GM19467 (cell line): ENCODE measurements at regions not wholly inside any gene's neighbourhood (a gene's known extent, or its start where the extent isn't known, plus 50 kb on each side); places are given as distances from the start of the nearest gene placed in this dataset.
"Not testable (repeated sequence)": the region's sequence is repeated elsewhere in the genome, so short reads cannot be mapped to it uniquely, and the experiment has no call there.

Experiments used
- ATAC-seq: cut with Tn5 transposase; IDR thresholded peaks from one replicate; pipeline ENCODE4 v1.9.1; 2021; ENCODE audit warnings: mild to moderate bottlenecking, moderate library complexity; ENCODE audit not compliant: unreplicated experiment

DNA sequence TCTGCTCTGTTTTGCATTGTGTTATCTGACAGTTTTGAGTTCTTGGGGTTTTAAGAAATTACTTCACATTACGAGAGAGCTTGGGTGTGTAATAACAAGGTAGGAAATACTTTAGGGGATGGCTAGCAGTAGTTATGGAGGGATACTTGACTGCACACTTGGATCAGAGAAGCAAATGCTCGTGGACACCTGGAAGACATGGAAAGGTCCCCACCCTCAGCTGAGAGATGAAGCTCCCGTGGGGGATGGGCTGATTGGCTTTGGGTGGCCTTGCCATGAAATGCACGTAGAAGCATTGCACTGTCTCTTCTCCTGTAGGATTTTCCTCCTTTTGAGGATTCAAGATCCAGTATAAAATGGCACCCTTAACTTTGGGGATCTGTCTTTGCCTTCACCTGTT lies 61.5 kb upstream of the UNC93A start:
- no peak for ATAC-seq

DNA sequence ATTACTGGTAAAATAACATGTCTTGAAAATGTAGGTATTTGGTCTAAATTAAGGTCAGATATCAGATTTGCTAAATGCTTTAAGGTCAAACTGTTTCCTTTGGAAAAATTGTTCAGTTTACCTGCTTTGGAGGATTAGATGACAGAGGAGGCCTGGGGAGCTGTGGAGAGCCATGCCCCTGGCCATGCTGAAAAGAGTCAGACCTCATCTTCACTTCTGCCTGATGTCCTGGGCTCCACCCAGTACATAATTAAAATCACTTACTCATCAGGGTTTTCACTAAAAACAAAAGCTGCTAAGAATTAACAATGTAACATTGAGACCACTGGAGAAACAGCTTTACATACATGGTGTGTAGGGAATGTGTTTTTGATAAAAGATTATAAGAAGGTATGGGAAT lies 60.8 kb upstream of the UNC93A start:
- no peak for ATAC-seq

DNA sequence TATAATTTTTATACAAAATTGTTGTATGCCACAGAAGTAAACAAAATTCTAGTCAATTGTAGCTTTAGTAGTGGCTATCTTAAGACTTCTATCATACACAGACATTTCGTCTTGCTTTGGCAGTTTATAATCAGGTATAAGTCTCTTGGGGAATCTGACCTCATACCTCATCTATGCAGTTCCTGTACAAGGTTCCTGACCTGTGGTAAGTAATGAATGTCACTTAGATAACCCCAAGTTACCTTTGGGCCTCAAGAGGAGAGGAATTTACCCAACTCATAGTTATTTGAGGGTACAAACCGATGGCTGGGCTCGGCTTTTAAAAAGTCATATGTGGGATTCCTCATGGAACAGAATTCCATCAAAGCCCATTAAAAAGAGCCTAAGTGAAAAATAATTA lies 58.8 kb upstream of the UNC93A start:
- no peak for ATAC-seq

DNA sequence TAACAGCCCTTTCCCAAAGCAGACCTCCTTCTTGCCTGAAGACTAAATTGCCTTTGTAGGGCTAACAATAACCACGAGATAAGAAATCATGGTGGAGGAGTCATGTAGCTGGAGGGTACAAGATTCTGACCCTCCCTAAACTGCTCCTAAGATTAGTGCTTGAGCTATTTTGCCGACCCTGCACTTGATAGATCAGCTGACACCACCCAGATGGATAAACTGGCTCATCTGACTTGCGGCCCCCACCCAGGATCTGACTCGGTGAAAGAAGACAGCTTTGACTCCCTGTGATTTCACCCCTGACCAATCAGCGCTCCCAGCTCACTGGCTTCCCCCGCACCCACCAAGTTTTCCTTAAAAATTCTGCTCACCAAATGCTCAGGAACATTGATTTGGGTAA lies 57.6 kb upstream of the UNC93A start:
- ATAC-seq: no peak

DNA sequence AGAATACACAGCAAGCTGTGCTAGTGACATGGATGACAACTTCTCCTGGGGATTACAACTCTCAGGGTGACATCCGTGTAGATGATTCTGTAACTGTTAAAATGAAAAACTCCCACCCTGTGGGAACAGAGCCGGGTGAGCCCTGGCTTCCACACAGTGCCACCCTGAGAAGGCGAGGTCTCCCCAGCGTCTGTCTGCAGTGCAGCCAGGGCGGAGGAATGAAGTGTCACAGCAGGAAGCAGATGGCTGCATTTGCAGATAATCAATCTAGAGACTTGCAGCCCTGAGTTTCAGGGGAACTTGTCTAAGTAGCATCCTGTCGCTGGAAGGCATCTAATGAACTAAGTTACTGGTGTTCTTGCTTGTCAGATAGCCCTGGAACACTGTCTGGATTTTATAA lies 56.5 kb upstream of the UNC93A start:
- not testable (repeated sequence) for ATAC-seq

DNA sequence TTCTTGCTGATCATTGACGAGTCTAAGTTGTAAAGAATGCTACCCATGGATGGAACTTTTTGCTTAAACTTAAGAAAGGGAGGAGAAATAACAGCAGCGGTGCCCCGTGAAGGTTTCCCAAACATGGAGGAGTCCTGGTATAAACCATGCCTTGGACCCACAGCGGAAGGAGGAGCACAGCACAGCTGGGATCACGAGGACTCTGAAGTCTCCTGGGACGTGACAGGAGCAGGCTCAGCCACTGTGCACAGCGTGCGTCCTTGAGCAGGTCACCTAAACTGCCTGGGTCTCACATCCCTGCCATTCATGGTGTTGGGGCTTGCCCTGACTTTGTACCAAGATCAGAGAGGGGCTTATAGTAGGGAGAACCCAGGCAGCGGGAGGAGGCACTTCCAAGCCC lies 56.1 kb upstream of the UNC93A start:
- no peak for ATAC-seq

DNA sequence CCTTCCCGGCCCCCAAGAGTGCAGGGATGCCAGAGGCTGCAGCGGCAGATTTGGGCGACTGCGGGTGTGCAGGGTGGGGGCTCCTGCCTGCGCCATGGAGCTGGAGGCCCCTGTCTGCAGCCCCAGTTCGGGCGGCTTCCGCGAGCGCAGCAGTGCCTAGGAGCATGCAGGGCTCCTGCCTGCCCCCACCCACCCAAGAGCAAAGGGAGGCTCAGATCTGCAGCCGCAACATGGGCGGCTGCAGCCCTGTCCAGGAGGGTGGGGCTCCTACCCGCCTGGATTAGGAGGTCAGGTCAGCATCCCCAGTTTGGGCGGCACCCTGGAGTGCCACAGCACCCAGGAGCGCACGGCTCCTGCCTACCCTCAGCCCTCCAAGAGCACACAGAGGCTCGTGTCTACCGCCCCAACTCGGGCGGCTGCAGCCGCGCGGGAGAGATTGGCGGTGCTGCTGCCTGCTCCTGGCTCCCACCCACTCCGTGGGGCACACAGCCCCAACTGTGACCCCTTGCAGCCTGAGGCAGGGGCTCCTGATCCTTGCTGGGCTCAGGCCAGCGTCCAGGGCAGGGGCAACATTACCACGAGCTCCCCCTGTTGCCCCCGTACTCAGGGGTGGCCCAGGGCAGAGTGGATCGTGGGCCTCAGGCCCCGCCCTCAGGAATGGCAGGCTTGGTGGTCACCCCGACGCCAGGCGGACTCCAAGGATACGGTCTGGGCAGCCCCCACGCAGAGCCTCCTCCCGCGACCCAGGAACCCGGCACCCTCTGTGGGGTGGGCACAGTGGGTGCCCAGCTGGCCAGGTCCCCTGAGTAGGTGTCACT lies 55.5 kb upstream of the UNC93A start:
- ATAC-seq: no peak

DNA sequence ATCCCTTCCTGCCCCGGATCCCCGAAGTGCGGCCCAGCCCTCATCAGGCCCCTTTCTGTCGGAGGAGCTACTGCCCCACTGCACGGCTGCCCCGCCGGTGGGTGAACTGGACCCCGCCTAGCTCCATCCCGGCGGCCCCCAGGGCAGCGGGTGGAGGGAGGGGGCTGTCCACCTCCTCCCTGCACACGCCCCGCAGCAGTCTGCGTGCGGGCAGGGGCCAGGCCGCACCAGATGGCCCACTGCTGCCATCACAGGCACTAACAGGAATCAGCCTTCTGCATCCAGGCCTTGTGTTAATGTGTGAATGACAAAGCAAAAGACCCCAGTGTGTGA lies 54.9 kb upstream of the UNC93A start:
- no peak for ATAC-seq

DNA sequence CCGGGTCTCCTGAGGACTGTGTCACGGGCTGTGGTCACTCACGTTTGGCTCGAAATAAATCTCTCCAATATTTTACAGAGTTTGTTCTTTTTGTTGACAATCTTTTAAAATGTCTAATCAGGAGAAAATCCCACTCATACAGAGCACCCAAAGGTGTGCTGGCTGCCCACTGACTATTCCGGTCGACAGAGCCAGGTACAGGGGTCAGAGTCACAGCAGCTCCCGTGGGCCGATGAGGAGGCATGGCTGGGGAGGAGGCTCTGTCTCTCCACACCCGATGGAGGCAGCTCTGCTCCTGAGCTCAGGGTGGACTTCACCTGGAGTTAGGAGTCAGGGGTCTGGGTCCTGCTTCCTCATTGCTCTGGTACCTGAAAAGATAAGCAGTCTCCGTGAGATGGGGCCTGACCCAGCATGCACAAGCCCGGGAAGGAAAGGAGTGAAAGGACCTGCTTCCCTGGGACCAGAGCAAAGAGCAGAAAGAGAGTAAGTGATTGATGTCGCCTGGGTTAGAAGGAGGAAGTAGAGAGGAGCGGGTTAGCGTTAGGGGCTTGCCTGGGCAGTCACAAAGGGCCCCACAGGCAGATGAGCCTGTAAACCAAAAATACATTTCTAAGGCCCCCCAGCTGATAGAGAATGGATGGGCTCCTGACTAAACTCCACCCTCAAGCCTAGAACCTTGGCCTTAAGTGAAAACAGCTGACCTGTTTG lies 53.5 kb upstream of the UNC93A start:
- no peak for ATAC-seq

DNA sequence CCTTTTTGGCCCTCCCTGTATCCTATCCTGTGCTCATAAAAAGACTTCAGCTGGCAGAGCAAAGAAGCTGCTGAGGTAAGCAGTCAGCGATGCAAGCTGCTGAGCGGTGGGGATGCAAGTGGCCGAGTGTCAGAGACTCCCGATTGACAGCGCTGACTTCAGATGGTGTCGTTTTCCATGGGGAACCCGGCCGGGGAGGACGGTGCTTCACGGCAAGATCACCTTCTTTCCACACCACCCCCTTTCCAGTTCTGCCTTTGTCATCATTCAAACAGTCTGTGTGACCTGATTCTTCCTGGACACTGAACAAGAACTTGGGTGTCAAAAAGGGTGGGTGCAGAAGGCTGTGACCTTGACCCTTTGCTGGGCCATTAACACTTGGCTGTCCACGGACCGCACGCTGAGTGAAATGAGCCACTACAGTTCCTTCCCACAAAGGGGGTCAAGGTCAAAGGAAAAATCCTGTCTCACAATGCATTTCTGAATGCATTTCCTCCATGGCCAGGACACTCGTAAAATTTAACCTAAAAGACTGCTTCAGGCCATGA lies 52.9 kb upstream of the UNC93A start:
- no peak for ATAC-seq

DNA sequence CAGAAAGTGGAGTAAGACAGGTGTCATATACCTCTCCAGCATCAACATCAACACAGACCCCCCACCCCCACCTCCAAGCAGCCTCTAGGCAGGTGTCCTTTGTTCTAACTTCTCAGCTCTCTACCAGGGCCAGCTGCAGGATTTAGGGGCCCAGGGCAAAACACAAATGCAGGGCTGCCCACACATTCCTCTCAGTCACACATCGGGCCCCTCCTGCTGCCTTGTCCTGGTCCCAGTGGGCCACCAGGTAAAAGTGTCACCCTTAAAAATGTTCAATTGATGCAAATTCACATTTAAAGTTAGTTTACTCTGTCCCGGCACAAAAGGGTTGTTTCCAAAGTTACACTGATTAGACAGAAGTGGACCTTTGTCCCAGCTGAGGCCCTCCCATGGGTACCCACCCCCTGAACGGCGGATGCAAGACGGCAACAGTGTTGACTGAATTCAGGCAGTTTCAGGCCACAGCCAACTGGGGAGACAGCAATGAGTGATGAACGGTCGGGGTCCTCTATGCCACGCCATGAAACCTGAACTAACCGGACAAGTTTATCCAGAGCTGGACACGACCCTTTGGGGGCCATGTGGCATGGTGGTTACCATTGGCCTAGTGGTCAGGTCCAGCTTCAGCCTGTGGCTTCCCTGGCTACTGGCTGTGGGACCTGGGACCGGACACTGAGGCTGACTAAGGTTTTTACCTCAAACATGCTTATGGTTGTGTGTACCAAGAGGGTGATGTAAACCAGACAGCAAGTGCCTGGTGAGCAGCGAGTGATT lies 52.2 kb upstream of the UNC93A start:
- no peak for ATAC-seq

DNA sequence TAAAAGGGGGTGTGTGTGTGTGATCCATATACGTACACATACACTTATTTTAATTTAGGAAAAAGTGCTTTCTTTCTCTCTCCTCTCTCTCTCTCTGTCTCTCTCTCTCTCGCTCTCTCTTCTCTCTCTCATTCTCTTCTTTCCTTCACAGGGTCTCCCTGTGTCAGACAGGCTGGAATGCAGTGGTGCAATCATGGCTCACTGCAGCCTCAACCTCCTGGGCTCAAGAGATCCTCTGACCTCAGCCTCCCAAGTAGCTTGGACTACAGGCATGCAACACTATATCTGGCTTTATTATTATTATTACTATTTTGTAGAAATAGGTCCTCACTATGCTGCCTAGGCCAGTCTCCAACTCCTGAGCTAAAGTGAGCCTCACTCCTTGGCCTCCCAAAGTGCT lies 51.6 kb upstream of the UNC93A start:
- not testable (repeated sequence) for ATAC-seq

DNA sequence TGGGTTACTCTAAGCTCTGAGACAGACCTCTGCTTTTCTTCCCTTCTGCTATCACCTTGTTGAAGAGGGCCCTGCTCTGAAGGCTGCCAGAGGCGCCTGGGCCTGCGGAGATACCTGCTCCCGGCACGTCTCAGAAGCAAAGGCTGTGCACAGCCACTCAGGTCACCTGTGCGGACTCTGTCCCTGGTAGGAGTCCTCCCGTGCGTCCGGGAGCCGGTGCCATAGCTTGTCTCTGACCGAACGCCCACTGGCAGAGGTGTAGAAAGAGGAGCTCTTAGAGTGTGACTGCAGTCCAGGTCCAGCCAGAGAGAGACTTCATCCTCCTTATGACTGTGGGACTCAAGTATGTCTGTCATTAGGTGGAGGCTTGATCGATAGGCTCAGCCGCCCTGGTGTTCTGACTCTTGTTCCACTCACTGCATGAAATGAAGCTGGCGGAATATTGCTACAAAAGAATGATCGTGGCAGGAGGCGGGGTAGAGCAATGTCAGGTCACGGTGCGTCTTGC lies 51.0 kb upstream of the UNC93A start:
- no peak for ATAC-seq
